ENCODE measurements at regions not wholly inside any gene's neighbourhood (a gene's known extent, or its start where the extent isn't known, plus 50 kb on each side); places are given as distances from the start of the nearest gene placed in this dataset.
A peak's percentile ranks its signal among the peaks of the same experiment; 100 is the strongest.
"Not testable (repeated sequence)": the region's sequence is repeated elsewhere in the genome, so short reads cannot be mapped to it uniquely, and the experiment has no call there.

- H3K9me3 ChIP-seq (ENCODE audit: insufficient read depth, low read length); H3K27me3 ChIP-seq (ENCODE audit: low read length); H3K9ac ChIP-seq (ENCODE audit: low read length); H3K9me2 ChIP-seq (replicated peaks; ENCODE audit: insufficient read depth, low read length); H3F3A ChIP-seq (ENCODE audit: insufficient read depth); H2AFZ ChIP-seq (ENCODE audit: low read depth, low read length, severe bottlenecking); H3K4me2 ChIP-seq (ENCODE audit: low read depth, low read length, poor library complexity, severe bottlenecking); H3K36me3 ChIP-seq (ENCODE audit: low read length); H3K27ac ChIP-seq (ENCODE audit: low read depth, low read length); H3K79me2 ChIP-seq (ENCODE audit: insufficient read depth, low read length); H4K20me1 ChIP-seq (ENCODE audit: low read depth, low read length); H3K4me3 ChIP-seq (ENCODE audit: insufficient read depth, low read length, poor library complexity, severe bottlenecking): not testable (repeated sequence)
- TF ChIP-seq CTCF (IDR thresholded peaks at IDR 0.05; ENCODE audit: insufficient read depth, low read length, poor library complexity, severe bottlenecking) = peak; percentile 12
Observed at GRCh38 chr17:30693772-30694171, 130.7 kb downstream of the CRLF3 start.

GRCh38 chr17:30689266-30690000, 135.1 kb downstream of the CRLF3 start:
- H3K36me3 ChIP-seq (ENCODE audit: low read length); H4K20me1 ChIP-seq (ENCODE audit: low read depth, low read length); H3K79me2 ChIP-seq (ENCODE audit: insufficient read depth, low read length); H3K9me3 ChIP-seq (ENCODE audit: insufficient read depth, low read length); H3K27ac ChIP-seq (ENCODE audit: low read depth, low read length); H3K9me2 ChIP-seq (replicated peaks; ENCODE audit: insufficient read depth, low read length); H3K27me3 ChIP-seq (ENCODE audit: low read length); H3K4me2 ChIP-seq (ENCODE audit: low read depth, low read length, poor library complexity, severe bottlenecking); H2AFZ ChIP-seq (ENCODE audit: low read depth, low read length, severe bottlenecking); H3K9ac ChIP-seq (ENCODE audit: low read length); H3F3A ChIP-seq (ENCODE audit: insufficient read depth); H3K4me3 ChIP-seq (ENCODE audit: insufficient read depth, low read length, poor library complexity, severe bottlenecking): not testable (repeated sequence)

GRCh38 chr17:30686538-30687479, 137.7 kb downstream of the CRLF3 start:
- not testable (repeated sequence) for H3K27me3 ChIP-seq (ENCODE audit: low read length); H3F3A ChIP-seq (ENCODE audit: insufficient read depth); H4K20me1 ChIP-seq (ENCODE audit: low read depth, low read length); H3K36me3 ChIP-seq (ENCODE audit: low read length); H3K4me3 ChIP-seq (ENCODE audit: insufficient read depth, low read length, poor library complexity, severe bottlenecking); H3K4me2 ChIP-seq (ENCODE audit: low read depth, low read length, poor library complexity, severe bottlenecking); H3K9me2 ChIP-seq (replicated peaks; ENCODE audit: insufficient read depth, low read length); H3K79me2 ChIP-seq (ENCODE audit: insufficient read depth, low read length); H2AFZ ChIP-seq (ENCODE audit: low read depth, low read length, severe bottlenecking); H3K9ac ChIP-seq (ENCODE audit: low read length); H3K27ac ChIP-seq (ENCODE audit: low read depth, low read length); H3K9me3 ChIP-seq (ENCODE audit: insufficient read depth, low read length)

GRCh38 chr17:30682280-30682679, 142.2 kb downstream of the CRLF3 start:
- not testable (repeated sequence) for H3K79me2 ChIP-seq (ENCODE audit: insufficient read depth, low read length); H3K9me3 ChIP-seq (ENCODE audit: insufficient read depth, low read length); H3K36me3 ChIP-seq (ENCODE audit: low read length); H3K27ac ChIP-seq (ENCODE audit: low read depth, low read length); H3K4me3 ChIP-seq (ENCODE audit: insufficient read depth, low read length, poor library complexity, severe bottlenecking); H3K9me2 ChIP-seq (replicated peaks; ENCODE audit: insufficient read depth, low read length); H3F3A ChIP-seq (ENCODE audit: insufficient read depth); H4K20me1 ChIP-seq (ENCODE audit: low read depth, low read length); H3K4me2 ChIP-seq (ENCODE audit: low read depth, low read length, poor library complexity, severe bottlenecking); H3K9ac ChIP-seq (ENCODE audit: low read length); H2AFZ ChIP-seq (ENCODE audit: low read depth, low read length, severe bottlenecking); H3K27me3 ChIP-seq (ENCODE audit: low read length)

- not testable (repeated sequence) for H3F3A ChIP-seq (ENCODE audit: insufficient read depth); H4K20me1 ChIP-seq (ENCODE audit: low read depth, low read length); H3K36me3 ChIP-seq (ENCODE audit: low read length); H3K27ac ChIP-seq (ENCODE audit: low read depth, low read length); H3K9me2 ChIP-seq (replicated peaks; ENCODE audit: insufficient read depth, low read length); H2AFZ ChIP-seq (ENCODE audit: low read depth, low read length, severe bottlenecking); H3K9me3 ChIP-seq (ENCODE audit: insufficient read depth, low read length); H3K9ac ChIP-seq (ENCODE audit: low read length); H3K27me3 ChIP-seq (ENCODE audit: low read length); H3K79me2 ChIP-seq (ENCODE audit: insufficient read depth, low read length); H3K4me2 ChIP-seq (ENCODE audit: low read depth, low read length, poor library complexity, severe bottlenecking); H3K4me3 ChIP-seq (ENCODE audit: insufficient read depth, low read length, poor library complexity, severe bottlenecking)
Observed at GRCh38 chr17:30680681-30681080, 143.8 kb downstream of the CRLF3 start.
